ENCODE measurements at regions not wholly inside any gene's neighbourhood (a gene's known extent, or its start where the extent isn't known, plus 50 kb on each side); places are given as distances from the start of the nearest gene placed in this dataset.

DNA sequence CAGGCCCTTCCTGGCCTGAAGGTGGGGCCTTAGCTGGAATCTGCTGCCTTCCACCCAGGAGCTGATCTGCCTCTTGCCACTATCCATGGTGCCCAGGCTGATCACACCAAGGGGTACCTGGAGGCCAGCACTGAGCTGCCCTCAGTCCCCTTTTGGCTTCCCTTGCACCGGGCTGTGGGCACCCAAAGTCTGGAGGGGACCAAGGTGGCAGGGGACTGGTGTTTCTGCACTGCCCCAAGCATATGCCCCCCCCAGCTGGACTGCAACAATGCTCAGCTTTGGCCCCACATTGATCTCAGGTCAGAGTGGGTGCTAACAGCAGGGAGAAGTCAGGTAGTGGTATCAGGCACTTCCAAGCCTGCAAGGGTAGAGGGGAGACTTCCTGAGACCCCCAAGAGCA, 902.6 kb upstream of the EPHA6 start:
- no peak for DNase-seq
- intact Hi-C loops (cut with micrococcal nuclease) = no loop called here
- H3K27ac ChIP-seq (replicated peaks) = no peak overlapping the region

DNA sequence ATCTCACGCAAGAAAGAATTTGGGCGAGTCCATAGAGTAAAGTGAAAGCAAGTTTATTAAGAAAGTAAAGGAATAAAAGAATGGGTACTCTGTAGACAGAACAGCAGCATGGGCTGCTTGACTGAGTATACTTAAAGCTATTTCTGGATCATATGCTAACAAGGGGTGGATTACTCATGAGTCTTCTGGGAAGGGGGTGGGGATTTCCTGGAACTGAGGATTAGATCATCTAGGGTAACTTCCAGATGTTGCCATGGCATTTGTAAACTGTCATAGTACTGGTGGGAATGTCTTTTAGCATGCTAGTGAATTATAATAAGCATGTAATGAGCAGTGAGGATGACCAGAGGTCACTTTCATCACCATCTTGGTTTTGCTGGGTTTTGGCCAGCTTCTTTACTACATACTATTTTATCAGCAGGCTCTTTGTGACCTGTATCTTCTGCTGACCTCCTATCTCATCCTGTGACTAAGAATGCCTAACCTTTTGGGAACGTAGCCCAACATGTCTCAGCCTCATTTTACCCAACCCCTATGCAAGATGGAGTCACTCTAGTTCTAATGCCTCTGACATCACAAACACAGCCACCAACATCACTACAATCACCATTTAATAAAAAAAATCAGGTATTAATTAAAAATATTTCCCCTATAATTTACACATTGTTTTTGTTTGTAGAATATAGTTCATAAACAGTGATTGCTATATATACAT, 890.7 kb upstream of the EPHA6 start:
- H3K4me1 ChIP-seq = no peaks in the 10 kb centered on the region
- TF ChIP-seq, protein P1, sequence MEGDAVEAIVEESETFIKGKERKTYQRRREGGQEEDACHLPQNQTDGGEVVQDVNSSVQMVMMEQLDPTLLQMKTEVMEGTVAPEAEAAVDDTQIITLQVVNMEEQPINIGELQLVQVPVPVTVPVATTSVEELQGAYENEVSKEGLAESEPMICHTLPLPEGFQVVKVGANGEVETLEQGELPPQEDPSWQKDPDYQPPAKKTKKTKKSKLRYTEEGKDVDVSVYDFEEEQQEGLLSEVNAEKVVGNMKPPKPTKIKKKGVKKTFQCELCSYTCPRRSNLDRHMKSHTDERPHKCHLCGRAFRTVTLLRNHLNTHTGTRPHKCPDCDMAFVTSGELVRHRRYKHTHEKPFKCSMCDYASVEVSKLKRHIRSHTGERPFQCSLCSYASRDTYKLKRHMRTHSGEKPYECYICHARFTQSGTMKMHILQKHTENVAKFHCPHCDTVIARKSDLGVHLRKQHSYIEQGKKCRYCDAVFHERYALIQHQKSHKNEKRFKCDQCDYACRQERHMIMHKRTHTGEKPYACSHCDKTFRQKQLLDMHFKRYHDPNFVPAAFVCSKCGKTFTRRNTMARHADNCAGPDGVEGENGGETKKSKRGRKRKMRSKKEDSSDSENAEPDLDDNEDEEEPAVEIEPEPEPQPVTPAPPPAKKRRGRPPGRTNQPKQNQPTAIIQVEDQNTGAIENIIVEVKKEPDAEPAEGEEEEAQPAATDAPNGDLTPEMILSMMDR (IDR thresholded peaks at IDR 0.05; ENCODE audit: borderline replicate concordance) = no peak
- no peaks in the 10 kb centered on the region for H3K36me3 ChIP-seq
- H3K27me3 ChIP-seq (ENCODE audit: low read depth) = no peaks in the 10 kb centered on the region
- no peak for DNase-seq
- H3K27ac ChIP-seq (replicated peaks) = peak overlapping the region; percentile 54
- H3K4me3 ChIP-seq = no peak overlapping the region
- intact Hi-C loops (cut with micrococcal nuclease) = no loop called here
- H3K9me3 ChIP-seq (replicated peaks) = no peaks in the 10 kb centered on the region

More for the DNA sequence above, 902.6 kb upstream of the EPHA6 start:
- TF ChIP-seq, protein P1 (IDR thresholded peaks at IDR 0.05; ENCODE audit: borderline replicate concordance) = no peak
- Histone ChIP-seq H3K9me3 (replicated peaks) (peaks cover 6% of the 10 kb centered on the region), H3K4me1 (no peaks in the 10 kb centered on the region), H3K36me3 (no peaks in the 10 kb centered on the region), H3K27me3 (ENCODE audit: low read depth) (no peaks in the 10 kb centered on the region), H3K4me3 (no peak overlapping the region)

DNA sequence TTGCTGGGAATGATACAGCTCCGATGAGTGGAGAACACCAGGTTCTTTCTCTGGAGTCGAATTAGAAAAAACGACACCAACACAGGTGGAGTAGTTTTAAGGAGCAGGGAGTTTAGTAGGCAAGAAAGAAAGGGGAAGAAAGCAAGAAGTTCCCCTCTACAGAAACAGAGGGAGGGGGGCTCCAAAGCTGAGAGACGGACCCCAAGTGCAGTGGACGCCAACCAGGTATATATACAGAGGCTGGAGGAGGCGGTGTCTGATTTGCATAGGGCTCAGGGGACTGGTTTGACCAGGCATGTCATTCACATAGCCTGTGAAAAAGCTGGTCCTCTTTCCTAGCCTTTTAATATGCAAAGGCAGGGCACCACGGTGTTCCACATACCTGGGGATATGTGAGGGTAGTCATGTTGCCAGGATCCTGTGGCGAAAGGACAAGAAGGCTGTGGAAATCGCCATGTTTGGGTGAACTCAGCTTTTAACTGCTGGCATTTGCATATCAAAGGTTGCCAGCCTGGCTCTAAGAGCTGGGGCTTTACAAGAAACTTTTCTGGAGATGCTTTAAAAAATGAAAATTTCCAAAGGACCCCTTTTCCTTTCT, 887.4 kb upstream of the EPHA6 start:
- H3K4me1 ChIP-seq = no peaks in the 10 kb centered on the region
- no peak for DNase-seq
- no peak overlapping the region for H3K4me3 ChIP-seq
- H3K9me3 ChIP-seq (replicated peaks) = no peaks in the 10 kb centered on the region
- H3K27me3 ChIP-seq (ENCODE audit: low read depth) = no peaks in the 10 kb centered on the region
- H3K36me3 ChIP-seq = no peaks in the 10 kb centered on the region
- intact Hi-C loops (cut with micrococcal nuclease) = no loop called here
- TF ChIP-seq, protein P1 (IDR thresholded peaks at IDR 0.05; ENCODE audit: borderline replicate concordance) = no peak
- H3K27ac ChIP-seq (replicated peaks) = no peak overlapping the region

DNA sequence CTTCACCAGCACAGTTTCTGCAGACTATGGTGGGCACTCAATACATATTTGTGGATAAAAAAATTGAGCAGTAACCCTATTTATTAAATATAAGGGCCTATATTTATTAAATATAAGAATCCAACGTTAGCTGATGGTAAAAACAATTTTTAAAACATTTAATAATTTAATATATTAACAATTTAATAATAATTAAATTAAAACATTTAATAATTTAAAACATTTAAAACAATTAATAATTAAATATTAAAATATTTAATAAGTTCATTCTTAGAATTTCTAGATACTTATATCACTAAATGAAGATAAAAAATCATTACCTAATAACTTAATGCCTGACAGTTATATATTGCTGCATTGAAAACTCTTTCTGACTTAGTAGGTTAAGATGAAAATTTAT, 880.2 kb upstream of the EPHA6 start:
- no peak for DNase-seq
- intact Hi-C loops (cut with micrococcal nuclease) = no loop called here
- Histone ChIP-seq H3K9me3 (replicated peaks) (no peaks in the 10 kb centered on the region), H3K4me1 (no peaks in the 10 kb centered on the region), H3K36me3 (no peaks in the 10 kb centered on the region), H3K27me3 (ENCODE audit: low read depth) (no peaks in the 10 kb centered on the region), H3K27ac (replicated peaks) (no peak overlapping the region), H3K4me3 (no peak overlapping the region)
- TF ChIP-seq, protein P1 (IDR thresholded peaks at IDR 0.05; ENCODE audit: borderline replicate concordance) = no peak

DNA sequence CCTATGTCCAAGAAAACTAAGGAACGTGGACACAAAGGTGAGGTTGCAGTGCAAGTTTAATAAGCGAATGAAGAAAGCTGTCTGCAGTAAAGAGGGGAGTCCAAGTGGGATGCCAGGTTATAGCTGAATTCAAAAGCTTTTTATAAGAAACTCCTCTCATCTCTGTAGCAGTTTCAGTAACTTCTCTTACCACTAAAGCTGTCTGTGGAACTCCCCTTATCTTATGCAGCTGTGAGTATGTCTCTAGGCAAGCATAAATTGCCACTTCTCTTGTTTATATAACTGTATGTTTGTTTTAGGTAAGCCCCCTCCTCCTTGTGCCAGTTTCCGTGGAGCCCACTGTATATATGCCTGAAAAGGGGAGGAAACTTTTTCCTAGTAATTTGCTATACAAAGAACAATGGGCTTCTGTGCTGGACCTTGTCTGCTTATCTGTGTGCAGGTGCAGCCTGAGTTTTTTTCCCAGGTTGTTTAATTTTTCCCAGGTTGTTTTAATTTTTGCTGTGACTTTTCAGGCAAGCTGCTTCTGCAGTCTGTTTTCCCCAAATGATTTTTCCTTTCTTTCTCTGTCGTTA, 875.1 kb upstream of the EPHA6 start:
- Histone ChIP-seq H3K27me3 (ENCODE audit: low read depth) (no peaks in the 10 kb centered on the region), H3K27ac (replicated peaks) (no peak overlapping the region), H3K9me3 (replicated peaks) (peaks cover 18% of the 10 kb centered on the region), H3K4me3 (no peak overlapping the region), H3K4me1 (no peaks in the 10 kb centered on the region), H3K36me3 (no peaks in the 10 kb centered on the region)
- intact Hi-C loops (cut with micrococcal nuclease) = no loop called here
- TF ChIP-seq, protein P1 (IDR thresholded peaks at IDR 0.05; ENCODE audit: borderline replicate concordance) = no peak
- DNase-seq = no peak

Measured in left ventricle myocardium inferior (tissue), 1 donor.